ENCODE measurements at regions not wholly inside any gene's neighbourhood (a gene's known extent, or its start where the extent isn't known, plus 50 kb on each side); places are given as distances from the start of the nearest gene placed in this dataset.

DNA sequence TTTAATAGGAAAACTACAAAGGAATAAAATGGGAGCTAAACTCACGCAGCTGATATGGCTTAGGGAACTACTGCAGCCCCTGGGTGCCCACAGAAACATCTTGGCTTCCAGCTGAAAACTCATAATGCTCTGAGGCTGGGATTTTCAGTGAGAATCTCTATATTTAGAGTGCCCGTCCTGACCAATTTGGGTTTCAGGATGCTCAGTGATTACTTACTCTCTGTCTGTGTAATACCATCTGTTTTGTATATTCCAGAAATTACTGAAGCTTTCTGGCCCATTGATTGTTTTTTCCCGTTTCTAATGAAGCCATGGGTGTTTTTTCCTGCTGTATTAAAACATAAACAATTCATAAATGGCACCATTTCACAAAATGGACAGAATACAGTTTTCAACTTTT is 50.6 kb upstream of the ZNF385D start:
- no peak for DNase-seq

DNA sequence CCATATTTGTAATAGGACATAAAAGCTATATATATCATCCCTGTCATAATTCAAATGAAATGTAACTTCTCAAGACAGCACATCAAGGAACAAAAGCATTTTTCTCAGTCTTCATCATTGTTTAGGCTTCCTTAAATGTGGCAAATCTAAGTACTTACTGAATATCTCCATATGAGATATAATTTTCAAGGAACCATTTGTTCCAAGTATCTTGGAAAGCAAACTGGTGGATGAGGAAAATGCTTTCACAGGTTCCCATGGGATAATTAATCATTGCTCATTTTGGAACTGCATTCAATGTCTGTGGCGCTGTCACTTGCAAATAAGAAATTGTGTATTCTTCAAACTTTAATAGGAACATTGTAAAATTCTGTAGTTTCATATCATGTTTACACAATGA is 52.6 kb upstream of the ZNF385D start:
- no peak for DNase-seq

DNA sequence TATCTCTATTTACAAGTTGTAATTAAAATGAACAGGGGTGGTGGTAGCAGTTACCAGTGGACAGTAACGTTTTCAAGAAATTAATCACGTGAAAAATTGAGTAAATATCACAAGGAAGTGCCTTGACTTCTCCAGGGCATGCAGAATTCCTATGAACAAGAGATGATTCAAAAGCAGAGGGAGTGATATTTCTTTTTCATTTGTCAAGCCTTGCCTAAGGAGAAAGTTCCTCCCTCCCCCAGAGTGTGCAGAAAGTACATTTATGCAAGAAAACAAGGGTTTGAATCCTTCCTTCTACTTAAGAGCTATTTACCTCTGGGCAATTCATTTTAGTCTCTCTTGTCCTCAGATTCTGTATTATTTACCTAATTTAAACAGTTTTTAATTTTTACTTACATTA is 53.3 kb upstream of the ZNF385D start:
- no peak for DNase-seq

DNA sequence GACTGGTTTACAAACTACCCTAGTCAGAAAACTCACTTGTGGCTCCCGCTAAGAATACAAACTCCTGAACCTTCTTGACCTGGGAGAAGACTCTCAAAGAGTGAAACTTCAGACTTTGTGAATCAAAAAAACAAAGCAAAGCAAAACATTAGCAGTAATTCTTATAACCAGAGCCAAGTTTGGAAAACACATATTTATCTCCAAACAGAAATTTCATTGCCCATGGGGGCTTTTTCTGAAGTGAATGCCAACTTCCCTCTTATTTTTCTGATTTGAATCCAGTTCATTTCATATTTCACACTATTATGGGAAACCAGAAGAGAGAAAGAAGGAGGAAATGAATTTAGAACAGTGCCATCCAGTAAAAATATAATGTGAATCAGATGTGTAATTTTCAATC is 55.7 kb upstream of the ZNF385D start:
- no peak for DNase-seq

GRCh38 chr3:21825684-21826083 is 74.7 kb upstream of the ZNF385D start:
- DNase-seq, result no peak

DNA sequence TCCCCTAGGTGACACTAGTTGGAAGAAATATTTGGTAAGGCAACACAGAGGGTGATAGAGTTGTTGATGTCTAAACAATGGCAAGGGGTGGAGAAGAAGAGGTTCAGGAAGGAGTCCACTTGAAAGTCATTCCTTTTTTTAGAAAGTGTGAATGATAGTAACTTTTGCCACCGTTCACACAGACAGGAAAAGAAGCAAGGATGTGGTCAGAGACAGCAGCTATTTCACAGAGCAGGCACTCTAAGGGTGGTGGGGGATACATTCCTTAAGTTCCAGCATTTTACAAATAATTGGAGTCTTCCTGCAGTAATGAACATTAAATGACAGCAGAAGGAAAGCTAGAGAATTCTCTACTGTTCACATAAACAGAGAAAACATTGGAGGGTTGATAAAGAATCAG is 75.4 kb upstream of the ZNF385D start:
- no peak for DNase-seq

DNA sequence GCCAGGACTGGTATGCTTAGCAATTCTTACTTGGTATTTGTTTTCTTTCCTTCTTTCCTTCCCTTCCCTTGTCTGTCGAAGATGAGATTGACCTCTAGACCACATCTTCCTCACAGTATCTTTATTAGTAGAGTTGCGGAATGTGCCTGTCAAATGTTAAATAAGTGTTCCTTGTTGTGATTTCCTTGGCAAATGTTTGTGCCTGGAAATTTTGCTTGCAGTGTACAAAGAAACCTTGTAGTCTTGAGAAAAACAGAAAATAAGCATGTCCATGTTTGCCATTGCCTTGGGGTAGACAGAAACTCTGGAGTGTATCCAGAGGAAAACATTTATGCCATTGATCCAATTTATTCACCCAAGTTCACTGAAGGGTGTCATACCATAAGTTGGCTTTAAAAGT is 79.5 kb upstream of the ZNF385D start:
- DNase-seq, result no peak

GRCh38 chr3:21835264-21835663 is 84.3 kb upstream of the ZNF385D start:
- DNase-seq, result no peak

DNA sequence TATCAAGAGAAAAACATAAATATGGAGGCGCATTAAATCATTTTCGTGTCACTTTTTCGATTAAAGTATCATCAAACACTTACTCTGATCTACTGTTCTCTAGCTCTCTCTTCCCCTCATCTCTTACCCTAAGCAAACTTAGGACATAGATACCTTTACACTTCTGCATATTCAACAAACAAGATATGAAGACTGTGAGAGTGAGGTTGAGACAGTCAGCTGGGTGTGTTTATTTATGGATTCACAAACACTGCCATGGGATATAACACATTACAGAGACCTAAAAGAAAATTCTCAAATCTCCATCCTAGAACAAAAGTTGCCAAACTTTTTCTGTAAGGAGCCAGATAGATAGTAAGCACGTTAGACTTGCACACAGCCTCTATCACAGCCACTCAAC is 85.2 kb upstream of the ZNF385D start:
- no peak for DNase-seq

DNA sequence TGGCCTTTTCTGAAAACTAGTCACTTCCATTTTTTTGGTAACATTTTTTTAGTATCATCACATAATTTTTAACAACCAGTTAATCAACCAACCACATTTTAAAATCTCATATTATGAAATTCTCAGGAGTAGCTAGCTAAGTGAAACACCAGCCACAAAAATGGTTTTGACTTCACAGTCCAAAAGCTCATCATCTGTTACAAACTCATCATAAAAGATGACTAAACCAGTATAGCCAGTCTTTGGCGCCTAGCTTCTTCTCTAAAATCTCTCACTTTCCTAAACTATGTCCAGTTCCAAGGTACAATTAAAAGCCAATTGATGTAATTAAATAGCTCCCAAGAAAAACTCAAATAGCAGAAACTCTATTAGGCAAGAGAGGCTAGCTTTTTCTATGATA is 88.2 kb upstream of the ZNF385D start:
- no peak for DNase-seq

- DNase-seq, result no peak
Measured at GRCh38 chr3:21839592-21839991, 88.6 kb upstream of the ZNF385D start.

DNA sequence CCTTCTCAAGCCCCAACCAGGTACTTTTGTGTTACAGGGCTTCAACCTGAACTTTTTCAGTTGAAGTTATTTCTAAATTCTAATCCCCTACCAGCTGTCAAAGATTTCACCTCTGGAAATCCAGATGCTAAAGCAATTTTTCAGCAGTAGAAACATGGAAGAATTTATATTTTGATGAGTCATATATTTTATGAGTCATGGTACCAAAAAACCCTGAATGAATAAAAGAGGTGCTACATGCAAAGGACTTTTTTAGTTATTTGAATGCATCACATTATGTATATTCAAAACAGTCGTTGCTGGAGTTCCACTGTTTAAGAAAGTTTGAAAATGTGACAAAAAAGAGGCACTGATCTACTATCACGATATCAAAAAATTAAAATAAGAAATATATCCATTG is 96.0 kb upstream of the ZNF385D start:
- no peak for DNase-seq

DNA sequence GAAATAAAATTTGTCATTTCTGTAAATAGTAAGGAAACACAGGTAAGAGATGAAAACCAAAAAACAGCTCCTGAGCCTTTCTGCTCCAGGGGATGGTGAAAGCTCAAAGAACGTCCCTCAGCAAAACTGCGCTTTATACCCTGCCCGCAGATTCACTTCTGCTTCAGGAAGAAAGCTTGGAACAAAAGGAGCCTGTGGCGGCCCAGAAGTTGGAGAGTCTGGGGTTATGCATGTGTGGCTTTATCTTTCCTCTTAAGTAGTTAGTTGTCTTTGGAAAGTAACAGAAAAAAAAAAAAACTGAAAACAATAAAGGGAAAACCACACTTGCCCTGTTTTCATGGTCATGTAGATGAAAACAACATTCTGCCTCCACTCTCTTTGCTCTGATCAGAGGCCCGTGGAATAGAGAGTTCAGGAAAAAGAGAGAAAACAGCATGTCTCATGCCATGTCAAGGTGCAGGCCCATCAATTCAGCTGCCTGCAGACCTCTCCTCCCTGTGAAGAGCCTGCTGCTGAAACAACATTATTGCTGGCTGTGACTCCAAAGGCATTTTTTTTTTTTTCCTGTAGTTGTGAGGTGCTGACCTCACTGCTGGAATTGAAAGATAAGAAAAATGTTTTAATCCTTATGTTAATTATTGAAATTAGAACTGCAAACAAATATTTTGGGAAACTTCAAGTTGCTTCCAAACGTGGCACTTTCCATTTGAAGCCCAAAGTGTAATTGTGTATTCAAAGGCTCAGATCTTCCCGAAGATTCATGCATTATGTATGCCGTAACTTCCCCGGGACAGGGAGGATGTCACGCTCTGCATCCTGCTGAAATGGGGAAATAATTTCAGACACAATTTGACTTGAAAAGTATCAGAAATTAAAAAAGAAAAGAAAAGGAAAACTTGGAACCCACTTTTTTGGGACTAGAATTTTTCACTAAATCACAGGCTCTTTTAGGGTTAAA is 108.4 kb upstream of the ZNF385D start:
- no peak for DNase-seq

- no peak for DNase-seq
Measured at GRCh38 chr3:21860082-21860475, 109.1 kb upstream of the ZNF385D start.

- DNase-seq, result no peak
Measured at GRCh38 chr3:21860657-21861056, 109.6 kb upstream of the ZNF385D start.

DNA sequence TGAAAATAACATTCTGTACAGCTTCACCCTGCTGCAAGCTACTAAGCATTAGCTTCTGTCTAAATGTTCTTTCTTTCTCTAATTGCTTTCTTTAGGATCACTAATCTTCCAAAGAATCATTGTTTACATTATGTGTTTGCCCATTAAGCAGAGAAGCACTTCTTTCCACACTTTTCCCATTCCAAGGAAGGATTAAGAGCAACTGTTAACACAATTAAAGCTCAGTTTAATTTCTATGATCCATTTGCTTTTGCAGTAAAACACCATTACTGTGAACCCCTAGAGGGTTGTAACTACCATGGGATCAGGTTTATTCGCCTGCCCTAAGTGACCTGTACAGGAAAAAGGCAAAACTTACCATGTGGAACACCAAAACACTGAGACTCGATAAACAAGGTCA is 125.8 kb upstream of the ZNF385D start:
- no peak for DNase-seq

- no peak for DNase-seq
Measured at GRCh38 chr3:21877214-21877754, 126.3 kb upstream of the ZNF385D start.

DNA sequence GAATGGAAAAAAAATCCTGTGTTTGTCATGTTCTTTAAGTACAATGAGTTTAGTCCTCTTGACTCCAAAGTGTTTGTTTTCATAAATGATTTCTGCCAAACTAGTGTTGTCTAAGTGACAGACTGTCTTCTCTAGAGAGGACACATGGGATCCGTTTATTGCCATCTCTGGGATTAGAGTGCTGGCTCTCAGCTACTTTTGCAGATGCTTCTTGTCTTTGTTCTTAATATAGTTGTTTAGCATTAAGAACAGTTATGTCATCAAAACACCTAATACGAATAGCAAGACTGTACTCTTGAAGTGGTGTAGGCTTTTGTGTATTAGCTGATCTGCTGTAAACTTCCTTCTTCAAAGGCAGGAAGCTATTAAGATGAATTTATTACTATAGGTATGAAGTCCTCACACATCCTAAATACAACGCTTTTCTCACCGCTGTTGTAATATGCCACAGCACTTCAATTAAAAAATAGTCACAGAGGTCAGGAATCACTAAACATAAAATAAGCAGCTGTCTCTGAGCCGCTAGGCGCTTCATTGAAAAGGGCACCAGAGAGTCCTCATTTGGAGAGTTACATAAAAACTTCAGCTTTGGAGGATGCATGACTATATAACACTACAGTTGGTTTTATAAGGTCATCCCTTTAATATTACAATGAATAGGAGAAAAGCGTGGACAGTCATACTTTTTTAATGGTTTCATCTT is 128.3 kb upstream of the ZNF385D start:
- no peak for DNase-seq

DNA sequence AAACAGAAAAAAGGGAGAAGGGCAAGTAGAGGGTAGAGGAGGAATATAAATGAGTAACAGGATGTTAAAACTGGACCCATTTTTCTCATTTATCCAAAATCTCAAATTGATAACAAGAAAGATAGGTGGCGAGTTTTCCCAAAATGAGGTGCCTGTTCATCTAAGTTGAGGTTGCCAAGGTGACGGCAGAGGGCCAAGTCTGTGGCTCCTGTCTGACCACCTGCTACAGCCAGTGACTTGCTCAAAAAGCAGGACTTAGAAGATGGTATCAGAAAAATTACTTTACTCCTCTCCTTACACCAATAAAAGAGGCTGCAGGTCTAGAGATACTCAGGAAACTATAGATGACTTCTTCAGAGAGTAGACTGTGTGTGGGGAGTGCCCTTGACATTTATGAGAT is 137.6 kb upstream of the ZNF385D start:
- no peak for DNase-seq

DNA sequence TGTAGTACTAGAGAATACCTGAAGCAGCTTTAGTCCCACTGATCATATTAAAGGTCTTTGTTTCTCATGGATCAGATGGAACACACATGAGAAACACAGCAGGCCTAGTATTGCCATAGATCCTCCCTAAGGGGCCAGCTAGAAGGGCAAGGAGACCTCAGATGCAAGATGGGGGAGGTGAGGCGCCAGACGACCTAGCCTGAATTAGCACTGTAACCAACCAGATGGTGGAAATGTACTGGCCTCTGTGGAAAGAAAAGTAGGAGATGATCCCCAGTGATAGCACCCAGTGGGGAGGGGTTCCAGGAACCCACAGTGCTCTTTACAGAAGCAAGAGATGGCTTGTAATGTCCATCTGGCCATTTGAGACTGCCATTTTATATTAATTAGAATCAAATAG is 138.2 kb upstream of the ZNF385D start:
- no peak for DNase-seq

DNA sequence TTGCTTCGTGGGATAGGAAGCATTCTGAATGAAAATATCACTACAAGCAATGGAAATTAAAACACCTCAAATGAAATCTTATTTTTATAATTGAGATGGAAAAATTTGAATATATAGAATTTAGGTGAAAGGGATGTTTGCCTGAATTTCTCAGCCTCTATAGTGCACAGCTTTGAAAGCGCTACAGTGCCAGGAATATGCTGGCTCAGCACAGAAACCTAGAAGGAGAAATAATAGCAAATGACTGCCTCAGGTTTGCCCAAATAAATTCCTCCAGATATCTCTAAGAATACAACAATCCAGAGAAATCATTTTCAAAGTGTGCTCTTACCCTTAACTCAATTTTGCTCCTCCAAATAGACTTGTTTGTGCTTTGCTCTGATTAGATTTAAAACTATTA is 141.1 kb upstream of the ZNF385D start:
- no peak for DNase-seq

GRCh38 chr3:21893242-21893641 is 142.2 kb upstream of the ZNF385D start:
- DNase-seq, result no peak

- DNase-seq, result no peak
Measured at GRCh38 chr3:21894459-21895340, 143.7 kb upstream of the ZNF385D start.
